Right lobe of liver (tissue), 4 donors: ENCODE measurements at regions not wholly inside any gene's neighbourhood (a gene's known extent, or its start where the extent isn't known, plus 50 kb on each side); places are given as distances from the start of the nearest gene placed in this dataset.

ENCODE experiments used
- POLR2A ChIP-seq: fragments of 450-650 bp; IDR thresholded peaks from one replicate; pipeline ENCODE4 v1.6.1; 2017; ENCODE audit warnings: antibody characterized with exemption, mild to moderate bottlenecking
- TF ChIP-seq, protein P1 (sequence below), 4 donors: fragments of 200-600 bp in 3 of 4; fragments of 450-650 bp in 1 of 4; IDR thresholded peaks; one replicate each; pipeline versions ENCODE4 v1.5.1 to v1.8.0; 2016 to 2022; ENCODE audit warnings: antibody characterized with exemption in 4 of 4, mild to moderate bottlenecking in 2 of 4
- donor health status: DM: no; HTN: no; CAD: no.
- donor health status: DM: no; HTN: no; CAD: no.
- donor health status: DM: no; HTN: yes; CAD: no.

DNA sequence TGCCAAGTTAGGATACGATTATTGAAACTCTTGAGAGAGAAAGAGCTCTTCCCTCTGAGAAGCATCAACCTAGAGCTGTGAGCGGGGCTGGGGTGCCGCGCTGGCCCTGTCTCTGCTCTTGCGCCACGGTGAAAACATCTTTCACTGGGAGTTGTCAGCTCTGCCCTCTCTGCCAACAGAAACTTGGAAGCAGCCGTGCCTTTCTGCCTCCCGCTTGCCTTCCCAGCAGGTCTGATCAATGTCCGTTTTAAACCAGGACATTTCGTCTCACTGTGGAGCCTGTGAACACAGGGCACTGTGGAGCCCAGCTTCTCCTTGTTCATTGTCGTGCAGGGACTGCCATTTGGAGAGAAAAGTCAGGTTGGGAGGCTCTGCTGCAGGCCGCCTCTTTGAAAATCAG is 249.2 kb upstream of the PMEPA1 start:
- TF ChIP-seq, protein P1, sequence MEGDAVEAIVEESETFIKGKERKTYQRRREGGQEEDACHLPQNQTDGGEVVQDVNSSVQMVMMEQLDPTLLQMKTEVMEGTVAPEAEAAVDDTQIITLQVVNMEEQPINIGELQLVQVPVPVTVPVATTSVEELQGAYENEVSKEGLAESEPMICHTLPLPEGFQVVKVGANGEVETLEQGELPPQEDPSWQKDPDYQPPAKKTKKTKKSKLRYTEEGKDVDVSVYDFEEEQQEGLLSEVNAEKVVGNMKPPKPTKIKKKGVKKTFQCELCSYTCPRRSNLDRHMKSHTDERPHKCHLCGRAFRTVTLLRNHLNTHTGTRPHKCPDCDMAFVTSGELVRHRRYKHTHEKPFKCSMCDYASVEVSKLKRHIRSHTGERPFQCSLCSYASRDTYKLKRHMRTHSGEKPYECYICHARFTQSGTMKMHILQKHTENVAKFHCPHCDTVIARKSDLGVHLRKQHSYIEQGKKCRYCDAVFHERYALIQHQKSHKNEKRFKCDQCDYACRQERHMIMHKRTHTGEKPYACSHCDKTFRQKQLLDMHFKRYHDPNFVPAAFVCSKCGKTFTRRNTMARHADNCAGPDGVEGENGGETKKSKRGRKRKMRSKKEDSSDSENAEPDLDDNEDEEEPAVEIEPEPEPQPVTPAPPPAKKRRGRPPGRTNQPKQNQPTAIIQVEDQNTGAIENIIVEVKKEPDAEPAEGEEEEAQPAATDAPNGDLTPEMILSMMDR (IDR thresholded peaks at IDR 0.05) = no peak
- TF ChIP-seq POLR2A = peak; percentile 52
